GM23248 (cell line): ENCODE measurements at regions not wholly inside any gene's neighbourhood (a gene's known extent, or its start where the extent isn't known, plus 50 kb on each side); places are given as distances from the start of the nearest gene placed in this dataset.

Source experiments
- DNase-seq: peaks from one replicate; pipeline ENCODE4 v3.0.0-alpha.2; 2015
- H2AFZ ChIP-seq: fragments of 200-600 bp; sonication (generic); 2 replicates; pipeline ENCODE4 v1.6.1; 2016; ENCODE audit warnings: antibody characterized with exemption
- H3F3A ChIP-seq: fragments of 200-600 bp; sonication (generic); 2 replicates; pipeline ENCODE4 v1.6.1; 2016; ENCODE audit warnings: mild to moderate bottlenecking, antibody characterized with exemption, mixed run types; ENCODE audit not compliant: insufficient read depth
- H3K27ac ChIP-seq: fragments of 200-600 bp; sonication (generic); 2 replicates; pipeline ENCODE4 v1.5.1; 2016; ENCODE audit warnings: mild to moderate bottlenecking
- H3K27me3 ChIP-seq: fragments of 200-600 bp; sonication (generic); replicated peaks from 2 replicates; pipeline ENCODE4 v1.6.1; 2016; ENCODE audit warnings: mild to moderate bottlenecking; ENCODE audit not compliant: insufficient read depth
- H3K36me3 ChIP-seq: fragments of 200-600 bp; sonication (generic); 2 replicates; pipeline ENCODE4 v1.6.1; 2016; ENCODE audit warnings: low read depth, mild to moderate bottlenecking
- H3K4me1 ChIP-seq: fragments of 200-600 bp; sonication (generic); 2 replicates; pipeline ENCODE4 v1.6.1; 2016; ENCODE audit warnings: mild to moderate bottlenecking; ENCODE audit not compliant: insufficient read depth
- H3K4me2 ChIP-seq: fragments of 200-600 bp; sonication (generic); one replicate; pipeline ENCODE4 v1.6.1; 2016; ENCODE audit warnings: mild to moderate bottlenecking; ENCODE audit not compliant: unreplicated experiment
- H3K4me3 ChIP-seq: fragments of 200-600 bp; sonication (generic); 2 replicates; pipeline ENCODE4 v1.5.1; 2016; ENCODE audit warnings: mild to moderate bottlenecking
- H3K79me2 ChIP-seq: fragments of 200-600 bp; sonication (generic); 2 replicates; pipeline ENCODE4 v1.6.1; 2016; ENCODE audit warnings: mild to moderate bottlenecking; ENCODE audit not compliant: insufficient read depth
- H3K9ac ChIP-seq: fragments of 200-600 bp; sonication (generic); 2 replicates; pipeline ENCODE4 v1.6.1; 2016; ENCODE audit warnings: mild to moderate bottlenecking
- H3K9me2 ChIP-seq: fragments of 200-600 bp; sonication (generic); 2 replicates; pipeline ENCODE4 v1.6.1; 2016; ENCODE audit warnings: mixed run types, mild to moderate bottlenecking, moderate library complexity; ENCODE audit not compliant: insufficient read depth
- H3K9me3 ChIP-seq: fragments of 200-600 bp; sonication (generic); one replicate; pipeline ENCODE4 v1.6.1; 2017; ENCODE audit warnings: low read depth
- H4K20me1 ChIP-seq: fragments of 200-600 bp; sonication (generic); 2 replicates; pipeline ENCODE4 v1.6.0; 2016; ENCODE audit not compliant: insufficient read depth
- EZH2 ChIP-seq: fragments of 200-600 bp; sonication (generic); IDR thresholded peaks from 2 replicates; pipeline ENCODE4 v1.6.1; 2018; ENCODE audit warnings: antibody characterized with exemption, mild to moderate bottlenecking; ENCODE audit not compliant: insufficient read depth, poor library complexity, severe bottlenecking
- EZH2phosphoT487 ChIP-seq: fragments of 200-600 bp; sonication (generic); IDR thresholded peaks from 2 replicates; pipeline ENCODE4 v1.6.1; 2018; ENCODE audit warnings: antibody characterized with exemption, moderate library complexity, mild to moderate bottlenecking, low read depth; ENCODE audit not compliant: insufficient read depth
- WGBS, 2 experiments: methylation state at CpG; one replicate each; pipeline ENCODE4 v1.1.6; 2015 to 2017; ENCODE audit warnings: low lambda C conversion rate in 2 of 2, low coverage in 1 of 2; ENCODE audit errors: missing lambda C conversion rate in 2 of 2; 5-methylcytosine and 5-hydroxymethylcytosine counted together
- in situ Hi-C: fragments of 300-500 bp; cut with MboI; formaldehyde crosslinking; loops from 2 replicates; pipeline ENCODE4 v1.15.0; 2020

DNA sequence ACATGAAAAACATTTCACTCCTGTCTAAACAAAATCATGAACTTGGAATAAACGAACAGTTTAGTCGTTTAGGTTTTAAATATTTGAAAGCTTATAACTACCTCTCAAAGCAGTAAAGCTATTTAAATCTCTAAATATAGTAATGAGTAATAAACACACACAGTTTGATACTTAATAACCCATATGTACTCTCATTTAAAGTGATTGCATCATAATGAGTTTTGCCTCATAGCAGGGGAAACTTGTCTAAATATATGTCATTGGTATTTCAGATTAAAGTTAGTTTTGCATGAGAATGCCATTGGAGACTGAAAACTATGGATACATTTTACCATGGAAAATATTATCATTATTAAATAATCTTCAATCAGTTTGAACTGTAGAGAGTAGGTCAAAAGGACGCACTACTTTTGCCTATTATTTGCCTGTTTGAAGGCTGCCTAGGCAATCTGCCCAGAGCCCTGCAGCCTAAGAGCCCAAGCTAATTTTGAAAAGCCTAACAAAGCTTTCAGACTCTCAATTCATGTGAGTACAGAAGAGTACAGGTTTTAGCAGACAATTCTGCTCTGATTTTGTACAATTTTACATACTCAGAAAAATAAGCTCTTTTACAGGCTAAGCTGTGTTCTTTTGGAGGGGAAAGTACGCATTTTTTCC, 632.8 kb downstream of the HACE1 start:
- H3K4me1 ChIP-seq = no peaks in the 10 kb centered on the region
- TF ChIP-seq EZH2phosphoT487 (no peak), EZH2 (no peak)
- H3K4me3 ChIP-seq = no peak overlapping the region
- H3K4me2 ChIP-seq = no peak overlapping the region
- H4K20me1 ChIP-seq = no peaks in the 10 kb centered on the region
- no peaks in the 10 kb centered on the region for H3K27me3 ChIP-seq
- 46 to 47% methylated on average over 4 of the region's 4 CpGs for WGBS, 2 experiments
- DNase-seq = no peak
- no peak overlapping the region for H3K9ac ChIP-seq
- H3K79me2 ChIP-seq = no peaks in the 10 kb centered on the region
- H2AFZ ChIP-seq = no peak overlapping the region
- no peaks in the 10 kb centered on the region for H3K36me3 ChIP-seq
- in situ Hi-C loops = no loop called here
- H3F3A ChIP-seq = no peaks in the 10 kb centered on the region
- no peaks in the 10 kb centered on the region for H3K9me3 ChIP-seq
- no peak overlapping the region for H3K27ac ChIP-seq
- H3K9me2 ChIP-seq = no peaks in the 10 kb centered on the region

DNA sequence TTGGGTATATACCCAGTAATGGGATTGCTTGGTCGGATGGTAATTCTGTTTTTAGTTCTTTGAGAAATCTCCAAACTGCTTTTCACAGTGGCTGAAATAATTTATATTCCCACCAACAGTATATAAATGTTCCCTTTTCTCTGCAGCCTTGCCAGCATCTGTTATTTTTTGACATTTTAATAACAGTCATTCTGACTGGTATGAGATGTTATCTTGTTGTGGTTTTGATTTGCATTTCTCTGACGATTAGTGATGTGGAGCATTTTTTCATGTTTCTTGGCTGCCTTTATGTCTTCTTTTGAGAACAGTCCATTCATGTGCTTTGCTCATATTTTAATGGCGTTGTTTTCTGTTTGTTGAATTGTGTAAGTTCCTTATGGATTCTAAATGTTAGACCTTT, 641.6 kb downstream of the HACE1 start:
- TF ChIP-seq EZH2phosphoT487 = no peak
- no peak for TF ChIP-seq EZH2
- no peaks in the 10 kb centered on the region for H4K20me1 ChIP-seq
- no peak overlapping the region for H3K27ac ChIP-seq
- no peaks in the 10 kb centered on the region for H3K9me3 ChIP-seq
- DNase-seq = no peak
- no peak overlapping the region for H3K4me3 ChIP-seq
- H3K9ac ChIP-seq = no peak overlapping the region
- H3K79me2 ChIP-seq = no peaks in the 10 kb centered on the region
- no peak overlapping the region for H3K4me2 ChIP-seq
- no peaks in the 10 kb centered on the region for H3K9me2 ChIP-seq
- 4 to 7% methylated on average over 3 of the region's 3 CpGs for WGBS, 2 experiments
- in situ Hi-C loops = no loop called here
- no peaks in the 10 kb centered on the region for H3F3A ChIP-seq
- no peak overlapping the region for H2AFZ ChIP-seq
- H3K36me3 ChIP-seq = no peaks in the 10 kb centered on the region
- H3K4me1 ChIP-seq = no peaks in the 10 kb centered on the region
- no peaks in the 10 kb centered on the region for H3K27me3 ChIP-seq

DNA sequence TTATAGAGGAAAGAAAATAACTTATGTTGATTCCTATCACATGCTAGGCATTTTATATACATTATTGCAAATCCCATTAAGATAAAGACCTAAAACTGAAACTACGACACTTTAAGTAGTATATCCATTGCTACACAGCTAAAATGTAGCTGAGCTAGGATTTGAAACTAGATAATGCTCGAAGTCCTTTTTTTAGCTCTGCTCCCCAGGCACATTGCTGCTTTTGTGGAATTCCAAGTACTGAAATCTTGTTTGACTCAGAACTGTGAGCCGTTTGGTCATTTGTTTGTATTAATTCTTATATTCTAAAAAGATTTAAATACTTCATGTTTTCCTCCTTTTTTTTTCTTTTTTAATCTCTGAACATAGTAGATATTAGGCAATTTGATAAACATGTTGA, 644.8 kb downstream of the HACE1 start:
- DNase-seq = no peak
- Histone ChIP-seq H3K9me3 (no peaks in the 10 kb centered on the region), H3K27me3 (no peaks in the 10 kb centered on the region), H3K9me2 (no peaks in the 10 kb centered on the region), H2AFZ (no peak overlapping the region), H3K9ac (no peak overlapping the region), H3F3A (no peaks in the 10 kb centered on the region), H3K4me3 (no peak overlapping the region), H3K4me2 (no peak overlapping the region), H3K4me1 (no peaks in the 10 kb centered on the region), H3K27ac (no peak overlapping the region), H3K79me2 (no peaks in the 10 kb centered on the region), H3K36me3 (no peaks in the 10 kb centered on the region), H4K20me1 (no peaks in the 10 kb centered on the region)
- in situ Hi-C loops = no loop called here
- WGBS, 2 experiments = 10 to 29% methylated on average over 3 of the region's 3 CpGs
- TF ChIP-seq EZH2phosphoT487 = no peak
- no peak for TF ChIP-seq EZH2

DNA sequence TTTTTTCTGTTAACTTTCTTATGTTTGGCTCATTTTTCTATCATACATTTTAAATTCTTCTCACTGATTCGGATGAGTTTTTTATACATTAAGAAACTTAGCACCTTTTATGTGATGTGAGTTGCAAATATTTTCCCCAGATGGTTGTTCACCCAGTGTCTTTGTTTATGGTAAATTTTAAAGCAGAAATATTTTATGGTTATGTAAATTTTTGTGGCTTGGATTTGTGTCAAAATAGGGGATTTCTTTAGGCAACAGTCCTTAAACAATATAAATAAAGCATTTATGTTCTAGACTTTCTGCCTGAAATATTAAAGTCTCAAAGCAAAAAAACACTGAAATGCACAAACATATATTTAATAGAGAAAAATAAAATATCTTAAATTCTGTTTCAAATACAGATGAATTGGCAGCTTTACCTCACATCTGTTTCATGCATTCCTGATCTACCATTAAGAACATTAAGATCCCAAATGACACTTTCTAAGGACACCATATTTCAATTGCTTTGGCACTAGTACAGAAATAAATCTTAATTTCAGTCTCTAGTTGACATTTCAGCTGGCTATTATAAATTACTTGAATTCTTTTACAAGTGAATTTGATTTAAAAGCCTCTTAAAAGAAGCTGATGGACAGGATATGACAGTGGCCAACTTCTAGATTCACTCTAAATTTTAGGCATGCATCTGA, 646.6 kb downstream of the HACE1 start:
- Histone ChIP-seq H3K27me3 (no peaks in the 10 kb centered on the region), H3K9me3 (no peaks in the 10 kb centered on the region), H3K27ac (no peak overlapping the region), H3K9me2 (no peaks in the 10 kb centered on the region), H3K36me3 (no peaks in the 10 kb centered on the region), H3K9ac (no peak overlapping the region), H3K4me1 (no peaks in the 10 kb centered on the region), H4K20me1 (no peaks in the 10 kb centered on the region), H3F3A (no peaks in the 10 kb centered on the region), H2AFZ (no peak overlapping the region), H3K4me2 (no peak overlapping the region), H3K4me3 (no peak overlapping the region), H3K79me2 (no peaks in the 10 kb centered on the region)
- no peak for DNase-seq
- TF ChIP-seq EZH2 = no peak
- no peak for TF ChIP-seq EZH2phosphoT487
- 8 to 15% methylated on average over 1 of the region's 1 CpG for WGBS, 2 experiments
- in situ Hi-C loops = no loop called here

DNA sequence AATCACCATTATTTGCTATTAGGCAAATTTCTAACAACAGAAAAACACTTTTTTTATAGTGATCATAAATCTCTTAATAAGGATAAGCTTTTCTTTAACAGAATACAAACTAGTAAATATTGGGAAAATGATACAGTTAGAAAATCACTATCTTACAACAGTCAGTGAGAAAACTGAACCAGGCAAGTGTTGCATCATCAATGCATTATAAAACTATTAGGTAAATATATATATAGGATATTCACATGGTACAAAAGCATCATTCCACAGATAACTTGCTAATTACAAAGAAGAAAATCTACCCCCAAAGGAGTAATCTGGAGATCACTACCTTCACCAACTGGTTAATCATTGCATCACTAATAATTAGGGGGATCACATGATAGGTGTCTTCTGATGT, 652.1 kb downstream of the HACE1 start:
- H3K36me3 ChIP-seq = no peaks in the 10 kb centered on the region

More for the DNA sequence above, 652.1 kb downstream of the HACE1 start:
- TF ChIP-seq EZH2phosphoT487 (no peak), EZH2 (no peak)
- Histone ChIP-seq H3K4me3 (no peak overlapping the region), H4K20me1 (no peaks in the 10 kb centered on the region), H3K79me2 (no peaks in the 10 kb centered on the region), H3K4me1 (no peaks in the 10 kb centered on the region), H3F3A (no peaks in the 10 kb centered on the region), H3K27me3 (no peaks in the 10 kb centered on the region), H3K27ac (no peak overlapping the region), H3K9me3 (no peaks in the 10 kb centered on the region), H3K4me2 (no peak overlapping the region), H3K9ac (no peak overlapping the region), H3K9me2 (no peaks in the 10 kb centered on the region), H2AFZ (no peak overlapping the region)
- no peak for DNase-seq
- in situ Hi-C loops = no loop called here
